Left ventricle myocardium superior (tissue), 1 donor: ENCODE measurements at regions not wholly inside any gene's neighbourhood (a gene's known extent, or its start where the extent isn't known, plus 50 kb on each side); places are given as distances from the start of the nearest gene placed in this dataset.
"Not testable (repeated sequence)": the region's sequence is repeated elsewhere in the genome, so short reads cannot be mapped to it uniquely, and the experiment has no call there.

Experiments used
- ATAC-seq: fragments of 200-7000 bp; cut with Tn5 transposase; one replicate; pipeline ENCODE4 v1.9.1; 2020; ENCODE audit warnings: mild to moderate bottlenecking, moderate library complexity
- DNase-seq: peaks from one replicate; pipeline ENCODE4 v3.0.0-alpha.2; 2020
- intact Hi-C: fragments of 100-400 bp; cut with micrococcal nuclease; formaldehyde crosslinking; loops from one replicate; pipeline ENCODE4 v1.11.0; 2022
- donor health status: DM: no; HTN: yes; CAD: no; lungs with severe emphysema.

- no peak for ATAC-seq
- no peak for DNase-seq
- intact Hi-C loops = no loop called here
Observed at GRCh38 chr2:136715146-136715545, 50.2 kb upstream of the THSD7B start.

GRCh38 chr2:136714452-136714951, 50.8 kb upstream of the THSD7B start:
- intact Hi-C loops = no loop called here
- DNase-seq (no peak), ATAC-seq (no peak)

GRCh38 chr2:136713739-136714138, 51.6 kb upstream of the THSD7B start:
- ATAC-seq (no peak), DNase-seq (no peak)
- intact Hi-C loops = no loop called here

GRCh38 chr2:136705336-136705735, 60.0 kb upstream of the THSD7B start:
- no peak for ATAC-seq
- DNase-seq = no peak
- intact Hi-C loops = no loop called here

GRCh38 chr2:136703214-136703613, 62.1 kb upstream of the THSD7B start:
- intact Hi-C loops = no loop called here
- ATAC-seq (no peak), DNase-seq (no peak)

GRCh38 chr2:136696438-136696837, 68.9 kb upstream of the THSD7B start:
- ATAC-seq (no peak), DNase-seq (no peak)
- intact Hi-C loops = no loop called here

GRCh38 chr2:136693966-136694365, 71.4 kb upstream of the THSD7B start:
- ATAC-seq (no peak), DNase-seq (no peak)
- intact Hi-C loops = no loop called here

- ATAC-seq, intact Hi-C loops, DNase-seq: not testable (repeated sequence)
Observed at GRCh38 chr2:136680079-136680478, 85.3 kb upstream of the THSD7B start.

GRCh38 chr2:136665736-136666135, 99.6 kb upstream of the THSD7B start:
- no peak for DNase-seq
- ATAC-seq = no peak
- intact Hi-C loops = no loop called here

- ATAC-seq (no peak), DNase-seq (no peak)
- intact Hi-C loops = no loop called here
Observed at GRCh38 chr2:136664713-136665405, 100.5 kb upstream of the THSD7B start.

- intact Hi-C loops = no loop called here
- DNase-seq (no peak), ATAC-seq (no peak)
Observed at GRCh38 chr2:136658201-136658600, 107.1 kb upstream of the THSD7B start.

GRCh38 chr2:136653861-136654260, 111.5 kb upstream of the THSD7B start:
- no peak for DNase-seq
- ATAC-seq = peak; percentile 97
- intact Hi-C loops = no loop called here

- intact Hi-C loops = no loop called here
Observed at GRCh38 chr2:136651456-136652010, 113.8 kb upstream of the THSD7B start.

GRCh38 chr2:136647039-136647438, 118.3 kb upstream of the THSD7B start:
- intact Hi-C loops = loop anchor here (10.0 kb wide), 1 partner anchor 222 kb away; no protein-coding TSS in a partner anchor
- no peak for ATAC-seq

More at GRCh38 chr2:136651456-136652010, 113.8 kb upstream of the THSD7B start:
- no peak for ATAC-seq
- no peak for DNase-seq

GRCh38 chr2:136645236-136645828, 120.0 kb upstream of the THSD7B start:
- intact Hi-C loops = loop anchor here (10.0 kb wide), 1 partner anchor 221 kb away; no protein-coding TSS in a partner anchor
- DNase-seq (no peak), ATAC-seq (peak; percentile 63)

More at GRCh38 chr2:136647039-136647438, 118.3 kb upstream of the THSD7B start:
- DNase-seq = no peak

GRCh38 chr2:136639651-136640050, 125.7 kb upstream of the THSD7B start:
- intact Hi-C loops = loop anchor here (10.0 kb wide), 1 partner anchor 215 kb away; no protein-coding TSS in a partner anchor
- no peak for DNase-seq
- ATAC-seq = no peak

- DNase-seq = no peak
- ATAC-seq = no peak
- intact Hi-C loops = no loop called here
Observed at GRCh38 chr2:136638193-136638592, 127.2 kb upstream of the THSD7B start.

GRCh38 chr2:136637402-136637801, 127.9 kb upstream of the THSD7B start:
- intact Hi-C loops = no loop called here
- ATAC-seq (no peak), DNase-seq (no peak)

GRCh38 chr2:136628490-136628889, 136.9 kb upstream of the THSD7B start:
- ATAC-seq (no peak), DNase-seq (no peak)
- intact Hi-C loops = no loop called here

- DNase-seq (no peak), ATAC-seq (no peak)
- intact Hi-C loops = no loop called here
Observed at GRCh38 chr2:136613096-136613495, 152.2 kb upstream of the THSD7B start.
